NT2/D1 (cell line): ENCODE measurements at regions not wholly inside any gene's neighbourhood (a gene's known extent, or its start where the extent isn't known, plus 50 kb on each side); places are given as distances from the start of the nearest gene placed in this dataset.
"Not testable (repeated sequence)": the region's sequence is repeated elsewhere in the genome, so short reads cannot be mapped to it uniquely, and the experiment has no call there.

Experiments
- YY1 ChIP-seq: IDR thresholded peaks from 2 replicates; pipeline ENCODE4 v1.6.1; 2011; ENCODE audit not compliant: insufficient read length, insufficient read depth
- ZNF274 ChIP-seq: IDR thresholded peaks from 2 replicates; pipeline ENCODE4 v1.6.1; 2011; ENCODE audit warnings: mild to moderate bottlenecking, low read depth, low read length

GRCh38 chr20:20784450-20784849, 72.0 kb upstream of the RALGAPA2 start:
- not testable (repeated sequence) for TF ChIP-seq ZNF274, YY1
